GM12878 (cell line): ENCODE measurements at regions not wholly inside any gene's neighbourhood (a gene's known extent, or its start where the extent isn't known, plus 50 kb on each side); places are given as distances from the start of the nearest gene placed in this dataset.

Source experiments
- ATAC-seq: fragments of 200-7000 bp; cut with Tn5 transposase; 3 replicates; pipeline ENCODE4 v1.9.1; 2020; ENCODE audit warnings: mild to moderate bottlenecking, moderate library complexity
- BruUV-seq: library from RNA; stranded (reverse); fragments of 400-500 nt; replicated peaks from 2 replicates; lab custom pipeline; 2021; lab: Mats Ljungman, UMichigan
- CTCF ChIA-PET: fragments of 300-600 bp; sonication (Branson Sonifier 250); formaldehyde crosslinking; extraction: SDS; loops from one replicate; lab custom pipeline; 2021; ENCODE audit warnings: inconsistent platforms; lab: Yijun Ruan, JAX
- POLR2A ChIA-PET: fragments of 350-600 bp; formaldehyde crosslinking; extraction: SDS; loops from one replicate; lab custom pipeline; 2021; ENCODE audit warnings: inconsistent platforms; lab: Charles Lee
- RAD21 ChIA-PET: fragments of 300-600 bp; sonication (Branson Sonifier 250); formaldehyde crosslinking; loops from one replicate; lab custom pipeline; 2023; ENCODE audit warnings: antibody characterized with exemption; ENCODE audit not compliant: unreplicated experiment; lab: Charles Lee
- SMC1A ChIA-PET: fragments of 300-600 bp; sonication (Branson Sonifier 250); formaldehyde crosslinking; loops from one replicate; lab custom pipeline; 2023; ENCODE audit not compliant: unreplicated experiment, uncharacterized antibody; lab: Charles Lee
- DNase-seq: peaks from one replicate; pipeline ENCODE4 v3.0.0-alpha.2; 2011; ENCODE audit warnings: low read depth, low spot score
- FAIRE-seq: peaks from 3 replicates; lab custom pipeline; 2011; peaks lifted over from hg19 to GRCh38; lab: Jason Lieb, UNC
- H2AFZ ChIP-seq: 2 replicates; pipeline ENCODE4 v1.6.0; 2011; ENCODE audit warnings: low read depth, low read length, control low read depth; ENCODE audit not compliant: control insufficient read depth
- H3K27ac ChIP-seq: 2 replicates; pipeline ENCODE4 v1.5.1; 2011; ENCODE audit warnings: control low read depth; ENCODE audit not compliant: control insufficient read depth, insufficient read depth
- H3K27me3 ChIP-seq, 2 experiments: replicated peaks in 1 of 2; 2 replicates each; pipeline versions ENCODE4 v1.6.0 to v1.6.1; 2011; ENCODE audit warnings: low read length in 1 of 2; ENCODE audit not compliant: control insufficient read depth in 2 of 2, insufficient read depth in 2 of 2
- H3K36me3 ChIP-seq, 2 experiments: 2 replicates each; pipeline ENCODE4 v1.5.1; 2011; ENCODE audit warnings: low read length in 1 of 2; ENCODE audit not compliant: control insufficient read depth in 2 of 2, insufficient read depth in 2 of 2
- H3K4me1 ChIP-seq: 2 replicates; pipeline ENCODE4 v1.6.1; 2011; ENCODE audit warnings: mild to moderate bottlenecking, low read length, moderate library complexity, mixed read lengths; ENCODE audit not compliant: control insufficient read depth, insufficient read depth
- H3K4me2 ChIP-seq: 2 replicates; pipeline ENCODE4 v1.6.0; 2011; ENCODE audit warnings: control low read depth; ENCODE audit not compliant: control insufficient read depth, insufficient read depth
- H3K4me3 ChIP-seq: fragments of 200-600 bp; sonication (generic); 2 replicates; pipeline ENCODE4 v1.5.1; 2016
- H3K79me2 ChIP-seq: 2 replicates; pipeline ENCODE4 v1.6.0; 2011; ENCODE audit warnings: low read length; ENCODE audit not compliant: control insufficient read depth, insufficient read depth
- H3K9ac ChIP-seq: 2 replicates; pipeline ENCODE4 v1.8.0; 2011; ENCODE audit warnings: low read length, control low read depth, mixed read lengths; ENCODE audit not compliant: control insufficient read depth, insufficient read depth
- H3K9me3 ChIP-seq: replicated peaks from 3 replicates; pipeline ENCODE4 v1.5.1; 2011; ENCODE audit warnings: mild to moderate bottlenecking, low read length; ENCODE audit not compliant: control insufficient read depth, insufficient read depth
- H4K20me1 ChIP-seq: 2 replicates; pipeline ENCODE4 v1.6.0; 2011; ENCODE audit not compliant: control insufficient read depth, insufficient read depth
- CBX5 ChIP-seq: sonication (generic); IDR thresholded peaks from 2 replicates; pipeline ENCODE4 v1.6.1; 2016; ENCODE audit warnings: low read depth, moderate library complexity, mild to moderate bottlenecking, inconsistent platforms
- CHD1 ChIP-seq: IDR thresholded peaks from 2 replicates; pipeline ENCODE4 v1.6.1; 2012; ENCODE audit warnings: low read depth, low read length, improper control_type of control experiment
- EGR1 ChIP-seq, 2 experiments: IDR thresholded peaks; 1 replicate in 1 of 2; 2 replicates in 1 of 2; pipeline ENCODE4 v1.6.1; 2011 to 2012; ENCODE audit warnings: low read depth in 2 of 2, low read length in 2 of 2, borderline replicate concordance in 1 of 2, mild to moderate bottlenecking in 1 of 2, moderate library complexity in 1 of 2
- KDM1A ChIP-seq: fragments of 200-600 bp; sonication (generic); IDR thresholded peaks from 2 replicates; pipeline ENCODE4 v1.6.1; 2016; ENCODE audit warnings: borderline replicate concordance
- NFYB ChIP-seq: IDR thresholded peaks from 2 replicates; pipeline ENCODE4 v1.6.1; 2011; ENCODE audit warnings: low read depth, mild to moderate bottlenecking, low read length, improper control_type of control experiment, moderate library complexity; ENCODE audit not compliant: insufficient read depth
- NR2F1 ChIP-seq: fragments of 450-650 bp; conservative IDR thresholded peaks from 2 replicates; pipeline ENCODE4 v1.6.1; 2017; ENCODE audit warnings: mild to moderate bottlenecking
- POU2F2 ChIP-seq: IDR thresholded peaks from 3 replicates; pipeline ENCODE4 v1.6.1; 2011; ENCODE audit warnings: low read depth, mild to moderate bottlenecking, low read length, borderline replicate concordance
- RBBP5 ChIP-seq: fragments of 200-600 bp; sonication (generic); conservative IDR thresholded peaks from 2 replicates; pipeline ENCODE4 v1.6.1; 2016
- RELA ChIP-seq: fragments of 450-650 bp; IDR thresholded peaks from 2 replicates; pipeline ENCODE4 v1.8.0; 2014; ENCODE audit warnings: borderline replicate concordance; ENCODE audit not compliant: partially characterized antibody
- RELB ChIP-seq: fragments of 450-650 bp; IDR thresholded peaks from 2 replicates; pipeline ENCODE4 v1.6.1; 2017; ENCODE audit warnings: low read depth, mild to moderate bottlenecking, moderate library complexity
- SIX5 ChIP-seq: IDR thresholded peaks from 2 replicates; pipeline ENCODE4 v1.6.1; 2011; ENCODE audit warnings: mild to moderate bottlenecking, low read depth, low read length, moderate library complexity; ENCODE audit not compliant: severe bottlenecking
- TARDBP ChIP-seq: IDR thresholded peaks from 2 replicates; pipeline ENCODE4 v1.6.1; 2016; ENCODE audit warnings: borderline replicate concordance
- TCF3 ChIP-seq: IDR thresholded peaks from 2 replicates; pipeline ENCODE4 v1.6.1; 2012; ENCODE audit warnings: low read depth, mild to moderate bottlenecking, low read length, borderline replicate concordance; ENCODE audit not compliant: insufficient read depth
- ZNF24 ChIP-seq: fragments of 450-650 bp; IDR thresholded peaks from 2 replicates; pipeline ENCODE4 v1.6.1; 2017; ENCODE audit warnings: antibody characterized with exemption, mild to moderate bottlenecking
- WGBS: methylation state at CpG from one replicate; pipeline ENCODE4 v1.1.6; 2016; ENCODE audit warnings: low lambda C conversion rate; ENCODE audit not compliant: insufficient replicate concordance, insufficient coverage; ENCODE audit errors: missing lambda C conversion rate; 5-methylcytosine and 5-hydroxymethylcytosine counted together
- in situ Hi-C: fragments of 300-500 bp; cut with MboI; formaldehyde crosslinking; loops from 9 replicates; pipeline ENCODE4 v1.14.3; 2018; ENCODE audit warnings: mixed read lengths
- intact Hi-C: fragments of 100-400 bp; cut with micrococcal nuclease; formaldehyde crosslinking; loops from one replicate; pipeline ENCODE4 v1.14.2; 2022; ENCODE audit not compliant: unreplicated experiment
- TF ChIP-seq, protein P1 (sequence below): IDR thresholded peaks from 2 replicates; pipeline ENCODE4 v1.6.1; 2012; ENCODE audit warnings: low read length, inconsistent platforms
- TF ChIP-seq, protein P2 (sequence below): fragments of 450-650 bp; IDR thresholded peaks from 2 replicates; pipeline ENCODE4 v1.6.1; 2017; ENCODE audit warnings: borderline replicate concordance

DNA sequence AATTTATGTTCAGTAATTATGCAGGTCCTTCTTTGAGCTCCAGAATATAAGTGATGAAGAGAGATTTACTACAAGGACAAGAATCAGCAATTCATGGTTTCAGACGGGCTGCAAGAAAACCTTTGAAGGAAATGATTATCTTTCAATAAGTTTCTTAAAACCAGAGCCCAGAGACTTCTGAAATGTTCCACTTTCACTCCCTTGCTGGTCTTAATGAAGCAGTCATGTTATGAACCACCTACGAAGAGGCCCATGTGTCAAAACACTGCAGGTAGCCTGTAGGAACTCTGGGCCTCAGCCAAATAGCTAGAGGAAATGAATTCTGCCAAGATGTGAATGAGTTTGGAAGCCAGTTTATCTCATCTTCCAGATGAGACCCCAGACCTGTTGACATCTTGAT lies 505.9 kb upstream of the MEF2C start:
- ATAC-seq (no peak), FAIRE-seq (no peak), DNase-seq (no peak)
- in situ Hi-C loops (no loop called here), intact Hi-C loops (no loop called here)
- Histone ChIP-seq H3K4me3 (no peak overlapping the region), H3K79me2 (no peaks in the 10 kb centered on the region), H3K9ac (no peak overlapping the region), H3K4me2 (no peak overlapping the region), H3K27me3 (no peaks in the 10 kb centered on the region), H3K27ac (no peak overlapping the region), H2AFZ (no peak overlapping the region), H3K36me3 (no peaks in the 10 kb centered on the region), H3K9me3 (no peaks in the 10 kb centered on the region; the same call in 1 of the 3 replicates), H3K4me1 (no peaks in the 10 kb centered on the region), H4K20me1 (no peaks in the 10 kb centered on the region)
- no TSS peak for BruUV-seq
- ChIA-PET RAD21 (no interaction called here), CTCF (interaction anchor here (0.6 to 1.7 kb wide), 2 partner anchors 18 to 35 kb away, joined by 3 read pairs; no protein-coding TSS in a partner anchor), POLR2A (no interaction called here), SMC1A (interaction anchor here (0.9 to 5.0 kb wide), 8 partner anchors 13 to 101 kb away, joined by 3 to 31 read pairs (median 3); no protein-coding TSS in a partner anchor)
- 72% methylated on average over 2 of the region's 2 CpGs for WGBS
- TF ChIP-seq, protein P1, sequence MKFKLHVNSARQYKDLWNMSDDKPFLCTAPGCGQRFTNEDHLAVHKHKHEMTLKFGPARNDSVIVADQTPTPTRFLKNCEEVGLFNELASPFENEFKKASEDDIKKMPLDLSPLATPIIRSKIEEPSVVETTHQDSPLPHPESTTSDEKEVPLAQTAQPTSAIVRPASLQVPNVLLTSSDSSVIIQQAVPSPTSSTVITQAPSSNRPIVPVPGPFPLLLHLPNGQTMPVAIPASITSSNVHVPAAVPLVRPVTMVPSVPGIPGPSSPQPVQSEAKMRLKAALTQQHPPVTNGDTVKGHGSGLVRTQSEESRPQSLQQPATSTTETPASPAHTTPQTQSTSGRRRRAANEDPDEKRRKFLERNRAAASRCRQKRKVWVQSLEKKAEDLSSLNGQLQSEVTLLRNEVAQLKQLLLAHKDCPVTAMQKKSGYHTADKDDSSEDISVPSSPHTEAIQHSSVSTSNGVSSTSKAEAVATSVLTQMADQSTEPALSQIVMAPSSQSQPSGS, result no peak
- TF ChIP-seq NFYB, result no peak
- no peak for TF ChIP-seq RELA
- TF ChIP-seq POU2F2, result no peak
- TF ChIP-seq ZNF24, result no peak
- no peak for TF ChIP-seq TARDBP
- no peak for TF ChIP-seq CBX5
- no peak for TF ChIP-seq RELB
- TF ChIP-seq, protein P2, sequence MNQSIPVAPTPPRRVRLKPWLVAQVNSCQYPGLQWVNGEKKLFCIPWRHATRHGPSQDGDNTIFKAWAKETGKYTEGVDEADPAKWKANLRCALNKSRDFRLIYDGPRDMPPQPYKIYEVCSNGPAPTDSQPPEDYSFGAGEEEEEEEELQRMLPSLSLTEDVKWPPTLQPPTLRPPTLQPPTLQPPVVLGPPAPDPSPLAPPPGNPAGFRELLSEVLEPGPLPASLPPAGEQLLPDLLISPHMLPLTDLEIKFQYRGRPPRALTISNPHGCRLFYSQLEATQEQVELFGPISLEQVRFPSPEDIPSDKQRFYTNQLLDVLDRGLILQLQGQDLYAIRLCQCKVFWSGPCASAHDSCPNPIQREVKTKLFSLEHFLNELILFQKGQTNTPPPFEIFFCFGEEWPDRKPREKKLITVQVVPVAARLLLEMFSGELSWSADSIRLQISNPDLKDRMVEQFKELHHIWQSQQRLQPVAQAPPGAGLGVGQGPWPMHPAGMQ, result no peak
- no peak for TF ChIP-seq EGR1 (IDR thresholded peaks at IDR 0.05; ENCODE audit: borderline replicate concordance in 1 of 2, low read depth in 2 of 2, low read length in 2 of 2)
- TF ChIP-seq RBBP5, result no peak
- TF ChIP-seq TCF3, result no peak
- TF ChIP-seq NR2F1, result no peak
- no peak for TF ChIP-seq KDM1A
- TF ChIP-seq SIX5, result no peak
- no peak for TF ChIP-seq CHD1
